ENCODE measurements at regions not wholly inside any gene's neighbourhood (a gene's known extent, or its start where the extent isn't known, plus 50 kb on each side); places are given as distances from the start of the nearest gene placed in this dataset.
A peak's percentile ranks its signal among the peaks of the same experiment; 100 is the strongest.

DNA sequence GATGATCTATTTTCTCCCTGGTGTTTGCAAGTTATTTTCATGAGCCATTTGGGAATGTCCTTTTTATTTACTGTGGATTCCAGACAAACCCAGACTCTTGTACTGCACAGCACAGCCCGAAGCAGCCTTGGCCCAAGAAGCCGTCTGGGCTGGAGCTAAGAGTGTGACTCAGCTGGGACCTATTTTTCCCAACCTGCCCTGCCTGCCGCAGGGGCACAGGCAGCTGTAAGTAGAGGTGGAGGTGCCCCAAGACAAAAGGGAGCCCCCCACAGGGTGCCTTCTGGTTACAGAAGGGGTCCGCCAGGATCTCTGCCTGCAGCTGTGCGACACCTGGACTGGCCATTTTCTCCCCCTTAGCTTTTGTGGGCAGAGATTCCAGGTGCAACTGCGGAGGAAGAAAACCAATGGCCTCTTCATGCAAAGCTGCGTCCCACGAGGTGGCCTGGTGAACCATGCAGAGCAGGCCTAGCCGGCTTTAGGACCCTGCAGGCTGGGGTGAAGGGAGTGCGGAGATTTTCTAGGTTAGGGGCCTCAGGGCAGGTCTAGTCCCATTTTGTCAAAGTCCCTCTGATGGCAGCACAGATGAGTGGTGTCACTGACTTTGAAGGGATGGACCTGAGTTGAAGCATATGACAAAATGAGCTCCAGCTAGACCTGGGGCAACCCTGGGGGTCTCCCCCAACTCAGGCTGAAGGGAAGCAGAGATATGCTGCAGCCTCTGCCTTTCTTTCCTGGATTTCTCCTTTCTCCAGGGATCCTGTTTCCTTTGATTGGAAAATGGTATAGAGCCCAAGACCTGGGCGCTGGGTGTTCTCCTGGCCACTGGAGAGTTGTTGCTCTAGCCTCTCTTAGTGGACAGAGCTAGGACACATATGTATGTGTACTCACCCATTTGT is 131.2 kb downstream of the KLF13 start:
- SMC1A ChIA-PET (ENCODE audit: uncharacterized antibody, unreplicated experiment): interaction anchor here (0.9 to 4.3 kb wide), 10 partner anchors 9 to 456 kb away, joined by 3 to 39 read pairs (median 6); no protein-coding TSS in a partner anchor
- Histone ChIP-seq H3K27ac (ENCODE audit: control insufficient read depth, insufficient read depth) (no peak overlapping the region), H2AFZ (ENCODE audit: control insufficient read depth, low read depth, low read length) (no peak overlapping the region), H3K9ac (ENCODE audit: control insufficient read depth, insufficient read depth, low read length) (no peak overlapping the region), H4K20me1 (ENCODE audit: control insufficient read depth, insufficient read depth) (no peaks in the 10 kb centered on the region), H3K27me3 (replicated peaks in 1 of 2; ENCODE audit: control insufficient read depth in 2 of 2, insufficient read depth in 2 of 2, low read length in 1 of 2) (no peaks in the 10 kb centered on the region), H3K79me2 (ENCODE audit: control insufficient read depth, insufficient read depth, low read length) (no peaks in the 10 kb centered on the region), H3K4me2 (ENCODE audit: control insufficient read depth, insufficient read depth) (no peak overlapping the region), H3K4me3 (no peak overlapping the region), H3K36me3 (ENCODE audit: control insufficient read depth in 2 of 2, insufficient read depth in 2 of 2, low read length in 1 of 2) (no peaks in the 10 kb centered on the region), H3K9me3 (replicated peaks; ENCODE audit: control insufficient read depth, insufficient read depth, low read length) (no peaks in the 10 kb centered on the region; the same call in 2 of the 3 replicates), H3K4me1 (ENCODE audit: control insufficient read depth, insufficient read depth, low read length) (peaks cover 22% of the 10 kb centered on the region)
- no TSS peak for BruUV-seq (replicated peaks)
- WGBS (ENCODE audit: insufficient coverage, insufficient replicate concordance, low lambda C conversion rate, missing lambda C conversion rate): 41% methylated on average over 11 of the region's 11 CpGs
- in situ Hi-C loops (cut with MboI): no loop called here
- FAIRE-seq (no peak), DNase-seq (ENCODE audit: low read depth, low spot score) (no peak), ATAC-seq (no peak)
- CTCF ChIA-PET: interaction anchor here (1.0 to 4.6 kb wide), 5 partner anchors 18 to 257 kb away, joined by 3 to 46 read pairs (median 17); no protein-coding TSS in a partner anchor
- no peak for TF ChIP-seq YY1 (IDR thresholded peaks at IDR 0.05; ENCODE audit: low read depth, low read length)
- no peak for TF ChIP-seq MEF2B (IDR thresholded peaks at IDR 0.05; ENCODE audit: partially characterized antibody, poor library complexity, severe bottlenecking)
- TF ChIP-seq RUNX3 (IDR thresholded peaks at IDR 0.05; ENCODE audit: low read length): peak; percentile 54
- no peak for TF ChIP-seq NR2C1 (IDR thresholded peaks at IDR 0.05)
- TF ChIP-seq TCF12 (IDR thresholded peaks at IDR 0.05; ENCODE audit: low read depth, low read length): peak; percentile 76; the same call in 1 of the 2 replicates
- TF ChIP-seq EED (IDR thresholded peaks at IDR 0.05; ENCODE audit: low read depth): peak; percentile 54; the same call in 1 of the 2 replicates
- RAD21 ChIA-PET (ENCODE audit: unreplicated experiment): interaction anchor here (1.1 to 6.2 kb wide), 6 partner anchors 16 to 243 kb away, joined by 3 to 72 read pairs (median 17); no protein-coding TSS in a partner anchor
- POLR2A ChIA-PET: interaction anchor here (1.2 to 4.1 kb wide), 2 partner anchors 12 to 22 kb away, joined by 4 to 32 read pairs; no protein-coding TSS in a partner anchor
- intact Hi-C loops (cut with micrococcal nuclease; ENCODE audit: unreplicated experiment): no loop called here

Measured in GM12878 (cell line).